HG02759 (cell line): ENCODE measurements at regions not wholly inside any gene's neighbourhood (a gene's known extent, or its start where the extent isn't known, plus 50 kb on each side); places are given as distances from the start of the nearest gene placed in this dataset.

Experiments
- ATAC-seq: cut with Tn5 transposase; IDR thresholded peaks from one replicate; pipeline ENCODE4 v1.9.1; 2021; ENCODE audit warnings: mild to moderate bottlenecking, moderate library complexity; ENCODE audit not compliant: unreplicated experiment

DNA sequence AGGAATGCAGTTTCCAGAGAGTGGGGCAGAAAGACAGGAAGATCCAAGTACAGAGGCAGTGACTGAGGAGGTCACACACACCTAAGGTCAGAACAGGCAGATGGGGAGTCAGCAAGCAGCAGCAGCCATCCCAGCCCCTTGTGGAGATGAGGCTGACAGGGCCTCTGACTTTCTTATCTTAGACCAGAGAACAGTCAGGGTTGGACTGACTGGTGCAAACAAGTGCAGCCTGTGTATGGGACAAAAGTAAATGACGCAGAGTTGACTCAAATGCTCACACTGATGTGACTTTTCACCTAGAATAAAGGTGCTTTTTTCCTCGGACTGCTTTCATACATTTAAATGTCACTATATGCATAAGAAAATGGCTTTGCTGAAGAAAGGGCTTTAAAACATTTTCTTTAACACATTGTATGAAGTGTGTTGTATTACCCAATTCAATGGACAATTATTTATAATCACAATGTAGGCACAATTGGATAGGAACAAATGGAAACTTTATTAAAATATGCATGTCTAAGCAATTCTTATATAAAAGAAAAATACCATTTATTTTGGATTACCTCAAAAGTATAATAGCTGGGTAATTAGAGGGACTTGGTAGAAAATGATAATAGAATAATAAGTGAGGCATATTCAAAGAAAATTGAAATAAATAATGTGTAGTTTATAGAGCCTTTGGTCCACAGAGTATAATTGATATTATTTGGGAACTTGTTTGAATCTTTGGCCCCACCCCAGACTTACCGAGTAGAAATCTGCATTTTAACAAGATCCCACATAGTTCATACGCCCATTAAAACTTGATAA is 1321.5 kb upstream of the CELF4 start:
- ATAC-seq = no peak

DNA sequence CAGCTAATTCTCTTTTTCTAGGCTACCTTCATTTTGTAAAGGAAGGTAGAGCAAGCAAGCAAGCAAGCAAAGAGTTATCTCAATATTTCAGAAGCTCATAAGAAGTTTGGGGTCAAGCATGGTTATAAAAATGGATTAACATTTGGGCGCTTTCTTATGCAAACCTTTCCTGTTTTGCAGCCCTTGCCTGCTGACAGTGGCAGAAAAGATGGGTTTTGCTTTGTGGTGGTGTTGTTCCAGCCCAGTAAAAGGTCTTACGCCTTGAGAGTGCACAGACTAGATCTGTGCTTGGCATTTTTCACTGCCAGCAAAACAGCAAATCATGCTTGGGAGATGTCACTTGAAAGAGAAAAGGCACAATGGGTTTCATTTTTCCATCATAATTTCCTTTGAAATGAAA is 1320.6 kb upstream of the CELF4 start:
- ATAC-seq = no peak

- ATAC-seq = no peak
These were observed 1318.5 kb upstream of the CELF4 start for GRCh38 chr18:38884050-38884449.

DNA sequence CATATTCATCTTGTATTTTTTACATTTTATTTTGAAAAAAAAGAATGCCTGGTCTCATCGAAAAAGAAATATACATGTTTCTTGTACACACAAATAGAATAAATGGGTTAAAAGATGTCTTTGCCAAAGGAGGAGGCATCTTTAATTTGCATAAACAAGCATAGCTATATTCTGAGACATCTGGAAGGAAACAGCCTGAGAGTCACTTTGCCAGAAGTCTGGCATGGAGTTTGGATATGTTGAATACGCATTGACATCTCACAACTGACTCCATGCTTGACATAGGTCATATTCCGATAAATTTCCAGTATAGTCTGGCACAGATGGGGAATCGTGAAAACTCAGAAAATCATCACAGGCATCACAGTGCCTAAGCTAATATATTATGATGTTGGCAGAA is 1317.5 kb upstream of the CELF4 start:
- no peak for ATAC-seq

DNA sequence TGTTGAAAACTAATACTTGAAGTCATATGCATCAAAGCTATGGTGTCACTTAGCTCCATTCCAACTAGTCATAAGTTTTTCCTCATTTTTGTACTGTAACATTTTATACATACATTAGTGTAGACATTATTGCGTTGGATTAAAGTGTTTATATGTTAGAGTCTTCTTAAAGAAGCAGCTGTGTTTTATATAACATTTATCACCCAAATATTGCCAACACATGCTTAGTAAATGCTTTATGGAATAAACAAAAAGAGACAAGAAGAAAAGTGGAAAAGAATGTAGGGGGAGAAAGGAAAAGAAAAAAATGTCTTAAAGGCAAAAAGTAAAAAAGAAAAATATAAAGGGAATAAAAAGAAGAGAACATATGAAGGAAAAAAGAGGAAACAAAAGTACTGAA is 1314.3 kb upstream of the CELF4 start:
- no peak for ATAC-seq

DNA sequence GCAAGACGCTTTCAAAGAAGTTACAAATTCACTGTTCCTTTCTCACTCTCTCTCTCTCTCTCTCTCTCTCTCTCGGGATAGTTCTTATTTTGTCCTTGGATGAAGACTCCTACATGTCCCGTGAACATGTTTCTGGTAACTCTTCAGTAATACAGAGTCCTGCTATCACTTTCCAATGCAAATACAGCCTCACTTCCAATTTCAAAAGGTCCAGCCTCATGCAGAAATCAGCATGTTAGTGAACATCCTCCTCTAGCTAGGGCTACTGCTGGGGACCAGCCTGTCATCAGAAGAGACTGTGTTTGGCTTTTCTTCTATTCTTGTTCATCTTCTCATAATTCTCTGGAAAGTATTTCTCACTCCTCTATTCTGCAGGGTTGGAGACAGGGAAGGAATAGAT is 1306.7 kb upstream of the CELF4 start:
- ATAC-seq = no peak

GRCh38 chr18:38868757-38869156 is 1303.2 kb upstream of the CELF4 start:
- no peak for ATAC-seq

DNA sequence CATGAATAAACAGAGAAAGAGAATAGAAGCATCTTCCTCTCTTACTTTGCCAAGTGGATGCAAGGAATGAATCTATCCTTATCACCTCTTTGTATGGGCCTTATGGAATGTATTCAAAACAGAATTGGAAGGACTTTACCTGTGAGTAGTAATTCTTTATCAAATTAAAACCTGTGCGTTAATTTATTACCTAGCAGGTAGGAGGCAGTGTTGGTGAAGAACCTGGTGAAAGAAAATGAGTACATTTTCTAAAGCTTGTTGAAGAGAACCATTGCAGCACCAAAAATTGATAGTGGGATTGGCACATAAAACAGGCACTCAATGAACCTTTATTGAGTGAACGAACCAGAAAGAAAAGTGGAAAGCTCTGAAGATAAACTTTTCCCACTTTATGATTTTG is 1302.1 kb upstream of the CELF4 start:
- no peak for ATAC-seq

DNA sequence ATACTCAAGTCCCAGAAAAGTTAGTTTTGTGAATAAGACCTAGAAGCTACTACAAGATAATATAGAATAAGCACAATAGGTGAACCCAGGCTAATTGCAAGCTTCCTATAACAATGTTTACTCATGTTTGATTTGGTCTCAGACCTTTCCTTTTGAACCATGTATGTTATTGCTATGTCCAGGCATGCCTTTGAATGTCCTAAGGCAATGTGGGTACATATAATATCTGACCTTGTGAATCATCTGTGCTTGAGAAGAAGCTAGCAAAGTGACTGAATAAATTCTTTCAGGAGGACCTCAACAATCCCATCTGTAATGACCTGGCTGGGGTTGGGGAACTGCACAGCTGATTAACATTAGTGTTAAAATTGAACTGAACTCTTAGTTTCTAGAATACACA is 1285.9 kb upstream of the CELF4 start:
- no peak for ATAC-seq

DNA sequence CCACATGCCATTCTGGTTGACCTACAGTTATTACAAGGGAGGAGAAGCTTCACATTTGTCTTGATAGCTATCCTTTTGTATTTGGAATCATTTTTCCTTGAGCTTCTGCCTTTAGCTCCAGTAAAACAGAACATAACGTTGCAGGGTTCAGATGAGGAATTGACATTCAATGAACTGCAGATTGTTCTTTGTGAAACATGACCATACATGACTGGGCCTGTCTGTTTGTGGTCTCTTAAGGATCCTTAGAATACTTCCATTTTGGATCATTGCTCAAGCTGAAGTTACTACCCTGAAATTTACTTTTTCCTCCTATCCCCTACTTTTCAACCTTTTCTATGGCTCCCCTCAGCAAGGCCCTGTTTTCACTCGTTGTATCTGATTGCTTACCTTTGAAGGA is 1281.7 kb upstream of the CELF4 start:
- no peak for ATAC-seq

DNA sequence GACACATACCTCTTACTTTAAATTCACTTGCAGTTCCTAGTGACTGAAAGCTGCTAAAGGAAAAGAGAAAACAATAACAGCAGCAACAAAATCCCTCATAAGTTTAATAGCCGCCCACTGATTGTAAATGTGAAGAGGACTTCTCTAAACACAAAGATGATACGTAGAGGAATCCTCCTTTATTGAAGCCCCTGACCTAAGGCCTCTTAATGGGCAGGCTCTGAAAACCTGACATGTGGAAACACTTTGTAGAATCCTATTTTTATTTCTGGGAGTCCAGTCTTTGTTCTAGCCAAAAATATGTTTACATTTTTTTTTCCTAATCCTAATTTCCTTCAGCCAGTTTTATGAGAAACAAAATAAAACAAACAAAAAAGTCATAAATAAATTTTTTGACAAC is 1277.7 kb upstream of the CELF4 start:
- ATAC-seq = no peak

DNA sequence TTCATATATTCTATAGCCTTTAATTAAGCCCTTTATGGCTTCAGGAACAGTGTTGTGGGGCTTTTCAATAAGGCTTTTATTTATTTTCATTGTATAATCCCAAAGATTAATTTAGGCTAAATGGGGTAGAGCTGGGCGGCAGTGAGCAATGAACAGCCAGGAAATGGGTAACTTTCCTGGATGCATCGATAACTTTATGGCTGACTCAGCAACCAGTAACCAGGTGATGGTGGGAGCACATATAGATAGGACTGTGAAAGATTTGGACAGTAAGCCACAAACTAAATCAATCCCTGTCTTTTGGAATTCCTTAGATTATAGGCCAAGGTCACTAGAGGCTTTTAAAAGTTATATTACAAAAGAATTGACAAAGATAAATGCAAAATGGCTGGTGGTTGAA is 1260.6 kb upstream of the CELF4 start:
- ATAC-seq = no peak

GRCh38 chr18:38811209-38811608 is 1245.6 kb upstream of the CELF4 start:
- ATAC-seq = no peak

DNA sequence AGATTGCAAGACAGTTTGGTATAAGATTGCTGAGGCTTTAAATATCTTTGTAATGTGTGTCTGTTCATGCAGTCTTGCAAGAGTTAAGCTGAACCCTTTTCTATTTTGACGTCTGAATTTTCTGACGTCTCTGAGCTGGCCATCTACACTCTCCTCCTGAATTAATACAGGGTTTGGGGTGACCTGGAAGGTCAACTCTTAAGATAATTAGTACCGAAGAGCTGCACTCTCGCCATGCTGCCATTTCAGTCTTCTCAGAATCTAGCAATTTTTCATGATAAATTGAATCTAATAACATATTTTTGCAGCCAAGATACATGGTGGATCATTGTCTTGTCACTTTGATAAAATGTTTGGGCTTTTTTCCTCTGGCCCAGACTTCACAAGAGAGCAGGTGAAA is 1245.2 kb upstream of the CELF4 start:
- ATAC-seq = no peak

DNA sequence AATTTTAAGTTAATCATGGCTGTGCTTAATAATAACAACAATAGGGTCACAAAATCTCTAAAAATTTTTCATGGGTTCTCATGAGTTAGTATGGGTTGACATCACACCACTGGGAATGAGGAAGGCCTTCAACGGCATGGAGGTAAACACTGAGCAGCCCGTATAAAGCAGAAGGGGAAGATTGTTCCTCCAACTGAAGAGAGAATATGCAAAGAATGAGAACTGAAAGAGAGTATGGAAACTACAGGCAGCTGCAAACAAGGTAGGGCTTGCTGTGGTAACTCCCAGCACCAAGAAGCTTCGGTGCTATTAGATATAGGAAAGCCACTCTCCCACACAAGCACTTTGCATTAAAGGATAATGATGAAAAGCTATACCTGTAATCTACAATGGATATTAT is 1242.3 kb upstream of the CELF4 start:
- no peak for ATAC-seq

DNA sequence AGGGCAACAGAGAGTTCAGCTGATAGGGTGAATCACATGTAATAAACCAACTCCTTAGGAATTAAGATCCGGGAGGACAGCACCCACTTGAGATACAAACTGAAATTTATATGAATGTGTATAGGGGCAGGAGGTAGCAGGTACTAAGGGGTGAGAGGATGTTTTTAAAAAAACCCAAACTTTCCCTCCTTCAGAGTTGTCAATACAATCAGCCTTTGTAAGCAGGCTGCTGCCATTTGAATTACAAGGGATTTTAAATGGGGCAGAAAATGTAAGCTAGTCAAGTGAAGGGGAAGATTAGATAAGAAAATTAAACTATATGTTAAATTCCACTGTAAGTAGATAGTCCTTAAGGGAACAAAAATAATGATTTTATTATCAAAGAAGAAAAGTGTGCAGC is 1239.7 kb upstream of the CELF4 start:
- no peak for ATAC-seq

GRCh38 chr18:38801640-38802039 is 1236.0 kb upstream of the CELF4 start:
- ATAC-seq = no peak

DNA sequence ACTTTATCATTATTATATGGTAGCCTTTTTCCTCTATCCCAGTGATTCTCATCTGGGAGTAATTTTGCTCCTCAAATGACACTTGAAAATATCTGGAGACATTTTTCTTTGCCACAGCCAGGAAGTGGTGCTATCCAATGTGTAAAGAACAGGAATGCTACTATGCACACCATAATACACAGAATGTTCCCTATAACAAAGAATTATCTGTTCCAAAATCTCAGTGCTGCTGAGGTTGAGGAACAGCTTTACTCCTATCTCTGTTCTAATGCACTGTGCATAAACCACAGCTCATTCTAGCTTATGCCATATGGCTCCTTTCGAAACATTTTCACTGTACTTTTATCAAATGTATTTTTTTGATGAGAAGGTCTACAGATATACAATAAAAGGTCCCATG is 1231.2 kb upstream of the CELF4 start:
- no peak for ATAC-seq

DNA sequence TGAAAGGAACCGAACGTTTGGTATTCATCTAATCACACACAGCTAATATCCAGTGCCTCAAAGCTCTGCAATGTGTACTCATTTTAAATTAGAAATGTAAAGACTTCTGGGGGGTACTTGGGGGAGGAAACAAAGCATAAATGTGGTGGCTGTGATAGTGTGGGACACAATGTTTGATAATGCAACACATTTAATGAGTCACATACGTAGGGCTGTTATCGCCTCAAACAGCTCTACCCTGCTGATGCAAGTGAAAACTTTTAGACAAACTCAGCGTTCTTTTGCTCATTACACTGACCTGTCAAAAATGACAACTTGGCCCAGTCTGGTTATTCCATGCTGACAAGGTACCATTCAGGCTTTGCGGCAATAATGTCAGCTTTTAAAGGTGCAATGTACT is 1227.1 kb upstream of the CELF4 start:
- no peak for ATAC-seq

GRCh38 chr18:38790786-38791185 is 1225.2 kb upstream of the CELF4 start:
- no peak for ATAC-seq

DNA sequence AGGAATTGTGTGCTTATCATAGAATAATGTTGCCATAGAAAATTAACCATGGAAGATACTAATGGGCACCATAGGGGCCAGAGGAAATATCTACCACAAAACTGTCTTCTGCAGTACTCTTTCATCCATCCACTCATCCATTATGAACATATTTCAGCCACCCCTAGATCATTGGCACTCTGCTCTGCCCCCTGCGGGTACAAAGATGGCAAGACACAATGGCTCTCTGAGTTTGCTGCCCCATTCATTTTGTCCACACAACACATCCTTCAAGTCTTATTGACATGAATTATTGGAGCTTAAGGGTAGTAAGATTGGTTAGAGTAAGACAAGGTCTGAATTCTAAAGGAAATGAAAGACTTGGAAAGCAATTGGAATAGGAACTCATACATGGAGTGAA is 1224.7 kb upstream of the CELF4 start:
- ATAC-seq = no peak

GRCh38 chr18:38789141-38789540 is 1223.5 kb upstream of the CELF4 start:
- ATAC-seq = no peak

GRCh38 chr18:38786906-38787305 is 1221.3 kb upstream of the CELF4 start:
- no peak for ATAC-seq
